CD4-positive, CD25-positive, alpha-beta regulatory T cell (primary cell): ENCODE measurements at regions not wholly inside any gene's neighbourhood (a gene's known extent, or its start where the extent isn't known, plus 50 kb on each side); places are given as distances from the start of the nearest gene placed in this dataset.

ENCODE experiments used
- ATAC-seq, 2 donors: fragments of 150-1000 bp; cut with Tn5 transposase; one replicate each; pipeline ENCODE4 v1.10.0; 2021; ENCODE audit warnings: low read depth in 2 of 2, moderate number of reproducible peaks in 2 of 2, moderate library complexity in 1 of 2
- DNase-seq, 3 donors: peaks; one replicate each; pipeline versions ENCODE4 v3.0.0 to v3.0.0-alpha.2; 2012 to 2022; ENCODE audit warnings: mixed read lengths in 1 of 3
- H3K27ac ChIP-seq: one replicate; pipeline ENCODE4 v1.7.0; 2013; ENCODE audit warnings: mild to moderate bottlenecking, low read length; ENCODE audit not compliant: insufficient read depth, poor library complexity, severe bottlenecking
- H3K27me3 ChIP-seq: one replicate; pipeline ENCODE4 v1.7.0; 2013; ENCODE audit warnings: low read length; ENCODE audit not compliant: control insufficient read depth, insufficient read depth
- H3K36me3 ChIP-seq: one replicate; pipeline ENCODE4 v1.7.0; 2013; ENCODE audit warnings: mild to moderate bottlenecking, low read length, moderate library complexity; ENCODE audit not compliant: control insufficient read depth, insufficient read depth
- H3K4me1 ChIP-seq: 2 replicates; pipeline ENCODE4 v1.7.0; 2013; ENCODE audit warnings: mild to moderate bottlenecking, low read length; ENCODE audit not compliant: insufficient read depth, control insufficient read depth, poor library complexity, severe bottlenecking
- H3K4me3 ChIP-seq: one replicate; pipeline ENCODE4 v1.7.0; 2013; ENCODE audit warnings: low read depth, mild to moderate bottlenecking, low read length, moderate library complexity
- H3K9me3 ChIP-seq, 2 experiments: 1 replicate in 1 of 2; 2 replicates in 1 of 2; pipeline ENCODE4 v1.7.0; 2013; ENCODE audit warnings: low read length in 2 of 2, mild to moderate bottlenecking in 1 of 2, moderate library complexity in 1 of 2; ENCODE audit not compliant: control insufficient read depth in 2 of 2
- H3K27ac Mint-ChIP-seq, 3 donors: one replicate each; pipeline ENCODE4 v1.8.0; 2020 to 2022; ENCODE audit warnings: mild to moderate bottlenecking in 3 of 3, mixed read lengths in 3 of 3, moderate library complexity in 2 of 3
- H3K27me3 Mint-ChIP-seq: one replicate; pipeline ENCODE4 v1.8.0; 2022; ENCODE audit warnings: mild to moderate bottlenecking, mixed read lengths
- H3K36me3 Mint-ChIP-seq: one replicate; pipeline ENCODE4 v1.8.0; 2020; ENCODE audit warnings: mixed read lengths
- H3K4me1 Mint-ChIP-seq, 4 donors: one replicate each; pipeline ENCODE4 v1.8.0; 2020 to 2022; ENCODE audit warnings: mixed read lengths in 4 of 4, mild to moderate bottlenecking in 1 of 4
- H3K4me3 Mint-ChIP-seq, 4 donors: one replicate each; pipeline ENCODE4 v1.8.0; 2020 to 2022; ENCODE audit warnings: mild to moderate bottlenecking in 4 of 4, mixed read lengths in 4 of 4, moderate library complexity in 3 of 4
- H3K9me3 Mint-ChIP-seq, 7 donors: one replicate each; pipeline ENCODE4 v1.8.0; 2020 to 2022; ENCODE audit warnings: mixed read lengths in 7 of 7, mild to moderate bottlenecking in 3 of 7, moderate library complexity in 2 of 7

- H3K27me3 ChIP-seq = no peaks in the 10 kb centered on the region
- no peak for ATAC-seq
- Mint-ChIP-seq H3K4me3 (no peak overlapping the region), H3K4me1 (no peaks in the 10 kb centered on the region), H3K36me3 (no peaks in the 10 kb centered on the region), H3K27me3 (peaks cover 4% of the 10 kb centered on the region), H3K27ac (no peak overlapping the region), H3K9me3 (peaks cover 0 to 6% (median 2%) of the 10 kb centered on the region in 7 donors)
- no peaks in the 10 kb centered on the region for H3K9me3 ChIP-seq
- H3K36me3 ChIP-seq = no peaks in the 10 kb centered on the region
- H3K4me3 ChIP-seq = no peak overlapping the region
- no peaks in the 10 kb centered on the region for H3K4me1 ChIP-seq
- H3K27ac ChIP-seq = no peak overlapping the region
- no peak for DNase-seq
These were observed 308.5 kb downstream of the WDR11 start for GRCh38 chr10:121159670-121160069.

- Histone ChIP-seq H3K27me3 (no peaks in the 10 kb centered on the region), H3K4me1 (no peaks in the 10 kb centered on the region), H3K9me3 (no peaks in the 10 kb centered on the region), H3K36me3 (no peaks in the 10 kb centered on the region), H3K27ac (no peak overlapping the region), H3K4me3 (no peak overlapping the region)
- no peak overlapping the region for H3K4me3 Mint-ChIP-seq
- no peak for ATAC-seq
- no peak overlapping the region for H3K27ac Mint-ChIP-seq
- H3K9me3 Mint-ChIP-seq = peaks cover 0 to 4% (median 0%) of the 10 kb centered on the region in 7 donors
- H3K27me3 Mint-ChIP-seq = peaks cover 8% of the 10 kb centered on the region
- DNase-seq = no peak
- H3K4me1 Mint-ChIP-seq = no peaks in the 10 kb centered on the region
- no peaks in the 10 kb centered on the region for H3K36me3 Mint-ChIP-seq
These were observed 314.1 kb downstream of the WDR11 start for GRCh38 chr10:121165276-121165675.

- no peaks in the 10 kb centered on the region for H3K27me3 ChIP-seq
- Mint-ChIP-seq H3K4me1 (no peaks in the 10 kb centered on the region), H3K9me3 (peaks cover 0 to 4% (median 0%) of the 10 kb centered on the region in 7 donors), H3K27ac (no peak overlapping the region), H3K27me3 (peaks cover 8% of the 10 kb centered on the region), H3K36me3 (no peaks in the 10 kb centered on the region), H3K4me3 (no peak overlapping the region)
- no peaks in the 10 kb centered on the region for H3K36me3 ChIP-seq
- DNase-seq (no peak), ATAC-seq (no peak)
- no peaks in the 10 kb centered on the region for H3K4me1 ChIP-seq
- H3K27ac ChIP-seq = no peak overlapping the region
- H3K9me3 ChIP-seq = no peaks in the 10 kb centered on the region
- no peak overlapping the region for H3K4me3 ChIP-seq
These were observed 316.5 kb downstream of the WDR11 start for GRCh38 chr10:121167534-121168243.

GRCh38 chr10:121168545-121169216 lies 317.5 kb downstream of the WDR11 start:
- Histone ChIP-seq H3K36me3 (no peaks in the 10 kb centered on the region), H3K4me1 (no peaks in the 10 kb centered on the region), H3K4me3 (no peak overlapping the region), H3K27ac (no peak overlapping the region), H3K27me3 (no peaks in the 10 kb centered on the region), H3K9me3 (no peaks in the 10 kb centered on the region)
- H3K9me3 Mint-ChIP-seq = peaks cover 0 to 4% (median 0%) of the 10 kb centered on the region in 7 donors
- H3K27me3 Mint-ChIP-seq = peaks cover 8% of the 10 kb centered on the region
- no peak for ATAC-seq
- H3K4me1 Mint-ChIP-seq = no peaks in the 10 kb centered on the region
- no peak overlapping the region for H3K4me3 Mint-ChIP-seq
- no peak overlapping the region for H3K27ac Mint-ChIP-seq
- DNase-seq = no peak
- H3K36me3 Mint-ChIP-seq = no peaks in the 10 kb centered on the region

- Histone ChIP-seq H3K27me3 (no peaks in the 10 kb centered on the region), H3K27ac (no peak overlapping the region), H3K36me3 (no peaks in the 10 kb centered on the region), H3K9me3 (no peaks in the 10 kb centered on the region), H3K4me1 (no peaks in the 10 kb centered on the region), H3K4me3 (no peak overlapping the region)
- DNase-seq (no peak), ATAC-seq (no peak)
- Mint-ChIP-seq H3K4me1 (no peaks in the 10 kb centered on the region), H3K9me3 (peaks cover 0 to 2% (median 0%) of the 10 kb centered on the region in 7 donors), H3K36me3 (no peaks in the 10 kb centered on the region), H3K4me3 (no peak overlapping the region), H3K27me3 (peaks cover 4% of the 10 kb centered on the region), H3K27ac (no peak overlapping the region)
These were observed 318.2 kb downstream of the WDR11 start for GRCh38 chr10:121169406-121169805.

- Histone ChIP-seq H3K4me1 (no peaks in the 10 kb centered on the region), H3K27ac (no peak overlapping the region), H3K36me3 (no peaks in the 10 kb centered on the region), H3K9me3 (no peaks in the 10 kb centered on the region), H3K4me3 (no peak overlapping the region), H3K27me3 (no peaks in the 10 kb centered on the region)
- Mint-ChIP-seq H3K27me3 (no peaks in the 10 kb centered on the region), H3K36me3 (no peaks in the 10 kb centered on the region), H3K9me3 (peaks cover 0 to 1% (median 0%) of the 10 kb centered on the region in 7 donors), H3K4me3 (no peak overlapping the region), H3K4me1 (no peaks in the 10 kb centered on the region), H3K27ac (no peak overlapping the region)
- DNase-seq (no peak), ATAC-seq (no peak)
These were observed 320.9 kb downstream of the WDR11 start for GRCh38 chr10:121171825-121172787.

GRCh38 chr10:121179006-121179405 lies 327.8 kb downstream of the WDR11 start:
- no peak overlapping the region for H3K4me3 ChIP-seq
- H3K4me1 ChIP-seq = no peaks in the 10 kb centered on the region
- H3K9me3 ChIP-seq = no peaks in the 10 kb centered on the region
- Mint-ChIP-seq H3K36me3 (no peaks in the 10 kb centered on the region), H3K4me3 (no peak overlapping the region), H3K27me3 (no peaks in the 10 kb centered on the region), H3K4me1 (no peaks in the 10 kb centered on the region), H3K9me3 (peaks cover 0 to 3% (median 0%) of the 10 kb centered on the region in 7 donors), H3K27ac (no peak overlapping the region)
- no peaks in the 10 kb centered on the region for H3K36me3 ChIP-seq
- H3K27me3 ChIP-seq = no peaks in the 10 kb centered on the region
- ATAC-seq (no peak), DNase-seq (no peak)
- H3K27ac ChIP-seq = no peak overlapping the region
